22Rv1 (cell line): ENCODE measurements at regions not wholly inside any gene's neighbourhood (a gene's known extent, or its start where the extent isn't known, plus 50 kb on each side); places are given as distances from the start of the nearest gene placed in this dataset.

Experiments used
- ZFX ChIP-seq: fragments of 450-650 bp; IDR thresholded peaks from 2 replicates; pipeline ENCODE4 v1.6.1; 2017; ENCODE audit warnings: antibody characterized with exemption, borderline replicate concordance
- TF ChIP-seq, protein P1 (sequence below): fragments of 450-650 bp; IDR thresholded peaks from 2 replicates; pipeline ENCODE4 v1.5.1; 2017; ENCODE audit warnings: mild to moderate bottlenecking

DNA sequence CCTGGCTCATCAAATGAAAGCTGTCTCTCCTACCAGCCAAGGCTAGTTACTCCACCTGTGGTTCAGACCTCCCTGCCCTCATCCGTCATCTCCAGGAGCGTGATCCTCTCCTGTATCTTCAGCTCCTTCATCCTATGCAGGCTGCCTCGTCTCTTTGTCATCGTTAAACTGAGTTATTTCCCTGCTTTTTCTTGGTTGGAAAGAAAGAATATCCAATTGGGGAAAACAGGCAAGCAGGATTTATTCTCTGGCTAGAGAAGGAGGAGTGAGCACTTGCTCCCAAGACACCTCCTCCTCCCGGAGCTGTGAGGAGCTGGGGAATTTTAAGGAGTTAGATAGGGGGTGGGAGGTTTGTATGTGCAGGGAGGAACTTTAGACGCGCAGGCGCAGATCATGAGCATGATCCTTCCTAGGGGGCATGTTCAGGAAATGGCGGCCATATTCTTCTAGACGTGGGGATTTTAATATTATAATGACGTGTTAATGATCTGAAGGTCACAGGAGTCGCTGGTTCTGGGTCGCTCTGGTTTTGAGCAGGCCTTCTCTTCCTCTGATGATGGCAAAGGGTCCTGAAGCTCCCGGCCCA, 156.4 kb upstream of the KL start:
- TF ChIP-seq, protein P1, sequence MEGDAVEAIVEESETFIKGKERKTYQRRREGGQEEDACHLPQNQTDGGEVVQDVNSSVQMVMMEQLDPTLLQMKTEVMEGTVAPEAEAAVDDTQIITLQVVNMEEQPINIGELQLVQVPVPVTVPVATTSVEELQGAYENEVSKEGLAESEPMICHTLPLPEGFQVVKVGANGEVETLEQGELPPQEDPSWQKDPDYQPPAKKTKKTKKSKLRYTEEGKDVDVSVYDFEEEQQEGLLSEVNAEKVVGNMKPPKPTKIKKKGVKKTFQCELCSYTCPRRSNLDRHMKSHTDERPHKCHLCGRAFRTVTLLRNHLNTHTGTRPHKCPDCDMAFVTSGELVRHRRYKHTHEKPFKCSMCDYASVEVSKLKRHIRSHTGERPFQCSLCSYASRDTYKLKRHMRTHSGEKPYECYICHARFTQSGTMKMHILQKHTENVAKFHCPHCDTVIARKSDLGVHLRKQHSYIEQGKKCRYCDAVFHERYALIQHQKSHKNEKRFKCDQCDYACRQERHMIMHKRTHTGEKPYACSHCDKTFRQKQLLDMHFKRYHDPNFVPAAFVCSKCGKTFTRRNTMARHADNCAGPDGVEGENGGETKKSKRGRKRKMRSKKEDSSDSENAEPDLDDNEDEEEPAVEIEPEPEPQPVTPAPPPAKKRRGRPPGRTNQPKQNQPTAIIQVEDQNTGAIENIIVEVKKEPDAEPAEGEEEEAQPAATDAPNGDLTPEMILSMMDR, result no peak
- no peak for TF ChIP-seq ZFX
